ENCODE measurements at regions not wholly inside any gene's neighbourhood (a gene's known extent, or its start where the extent isn't known, plus 50 kb on each side); places are given as distances from the start of the nearest gene placed in this dataset.

GRCh38 chr4:27152703-27153102 lies 292.1 kb downstream of the STIM2 start:
- DNase-seq (ENCODE audit: low read depth): no peak
- TF ChIP-seq CTCF (conservative IDR thresholded peaks at IDR 0.05; ENCODE audit: low read depth, low read length): no peak
- H3K4me3 ChIP-seq (ENCODE audit: low read depth, low read length): no peak overlapping the region

- no peak overlapping the region for H3K4me3 ChIP-seq (ENCODE audit: low read depth, low read length)
- DNase-seq (ENCODE audit: low read depth): peak; percentile 4
- TF ChIP-seq CTCF (conservative IDR thresholded peaks at IDR 0.05; ENCODE audit: low read depth, low read length): no peak
Observed at GRCh38 chr4:27154706-27155105, 294.1 kb downstream of the STIM2 start.

GRCh38 chr4:27161191-27161590 lies 300.6 kb downstream of the STIM2 start:
- H3K4me3 ChIP-seq (ENCODE audit: low read depth, low read length): no peak overlapping the region
- DNase-seq (ENCODE audit: low read depth): no peak
- no peak for TF ChIP-seq CTCF (conservative IDR thresholded peaks at IDR 0.05; ENCODE audit: low read depth, low read length)

- H3K4me3 ChIP-seq (ENCODE audit: low read depth, low read length): no peak overlapping the region
- no peak for TF ChIP-seq CTCF (conservative IDR thresholded peaks at IDR 0.05; ENCODE audit: low read depth, low read length)
- DNase-seq (ENCODE audit: low read depth): no peak
Observed at GRCh38 chr4:27168783-27169182, 308.1 kb downstream of the STIM2 start.

GRCh38 chr4:27173280-27173679 lies 312.6 kb downstream of the STIM2 start:
- no peak for DNase-seq (ENCODE audit: low read depth)
- no peak overlapping the region for H3K4me3 ChIP-seq (ENCODE audit: low read depth, low read length)
- no peak for TF ChIP-seq CTCF (conservative IDR thresholded peaks at IDR 0.05; ENCODE audit: low read depth, low read length)

GRCh38 chr4:27176400-27176799 lies 315.8 kb downstream of the STIM2 start:
- TF ChIP-seq CTCF (conservative IDR thresholded peaks at IDR 0.05; ENCODE audit: low read depth, low read length): no peak
- DNase-seq (ENCODE audit: low read depth): peak; percentile 6
- H3K4me3 ChIP-seq (ENCODE audit: low read depth, low read length): no peak overlapping the region

GRCh38 chr4:27176881-27177280 lies 316.2 kb downstream of the STIM2 start:
- TF ChIP-seq CTCF (conservative IDR thresholded peaks at IDR 0.05; ENCODE audit: low read depth, low read length): no peak
- DNase-seq (ENCODE audit: low read depth): no peak

More at GRCh38 chr4:27176881-27177280, 316.2 kb downstream of the STIM2 start:
- no peak overlapping the region for H3K4me3 ChIP-seq (ENCODE audit: low read depth, low read length)
